H4 (cell line): ENCODE measurements at regions not wholly inside any gene's neighbourhood (a gene's known extent, or its start where the extent isn't known, plus 50 kb on each side); places are given as distances from the start of the nearest gene placed in this dataset.

Source experiments
- DNase-seq: peaks from one replicate; pipeline ENCODE4 v3.0.0-alpha.2; 2015; ENCODE audit warnings: low spot score

- peak; percentile 13 for DNase-seq
Observed at GRCh38 chr6:23890543-23891227, 235.3 kb upstream of the NRSN1 start.

GRCh38 chr6:23905133-23905815 is 220.7 kb upstream of the NRSN1 start:
- DNase-seq, result no peak

GRCh38 chr6:23910420-23910819 is 215.6 kb upstream of the NRSN1 start:
- DNase-seq, result no peak

GRCh38 chr6:23927935-23928334 is 198.1 kb upstream of the NRSN1 start:
- no peak for DNase-seq

- no peak for DNase-seq
Observed at GRCh38 chr6:23929201-23929600, 196.8 kb upstream of the NRSN1 start.

GRCh38 chr6:23940466-23940865 is 185.5 kb upstream of the NRSN1 start:
- no peak for DNase-seq

- DNase-seq, result no peak
Observed at GRCh38 chr6:23951691-23952090, 174.3 kb upstream of the NRSN1 start.

- DNase-seq, result no peak
Observed at GRCh38 chr6:23952245-23952644, 173.8 kb upstream of the NRSN1 start.

- DNase-seq, result no peak
Observed at GRCh38 chr6:23953976-23954375, 172.0 kb upstream of the NRSN1 start.

- DNase-seq, result no peak
Observed at GRCh38 chr6:23957017-23957416, 169.0 kb upstream of the NRSN1 start.

GRCh38 chr6:23964865-23965264 is 161.2 kb upstream of the NRSN1 start:
- DNase-seq, result no peak

GRCh38 chr6:23969344-23969743 is 156.7 kb upstream of the NRSN1 start:
- DNase-seq, result no peak

- DNase-seq, result no peak
Observed at GRCh38 chr6:23977706-23978105, 148.3 kb upstream of the NRSN1 start.

GRCh38 chr6:23980965-23981364 is 145.1 kb upstream of the NRSN1 start:
- no peak for DNase-seq

- DNase-seq, result no peak
Observed at GRCh38 chr6:23981923-23982322, 144.1 kb upstream of the NRSN1 start.

- no peak for DNase-seq
Observed at GRCh38 chr6:23983735-23984134, 142.3 kb upstream of the NRSN1 start.

- no peak for DNase-seq
Observed at GRCh38 chr6:23985015-23985414, 141.0 kb upstream of the NRSN1 start.

GRCh38 chr6:23989885-23990533 is 136.0 kb upstream of the NRSN1 start:
- no peak for DNase-seq

GRCh38 chr6:23994013-23994412 is 132.0 kb upstream of the NRSN1 start:
- DNase-seq, result no peak

- peak; percentile 12 for DNase-seq
Observed at GRCh38 chr6:24004062-24004461, 122.0 kb upstream of the NRSN1 start.

- peak; percentile 9 for DNase-seq
Observed at GRCh38 chr6:24004659-24005058, 121.4 kb upstream of the NRSN1 start.

GRCh38 chr6:24006254-24006653 is 119.8 kb upstream of the NRSN1 start:
- DNase-seq, result no peak

- DNase-seq, result no peak
Observed at GRCh38 chr6:24009319-24009718, 116.7 kb upstream of the NRSN1 start.
